B cell (primary cell): ENCODE measurements at regions not wholly inside any gene's neighbourhood (a gene's known extent, or its start where the extent isn't known, plus 50 kb on each side); places are given as distances from the start of the nearest gene placed in this dataset.

Experiments
- EZH2 ChIP-seq: IDR thresholded peaks from 2 replicates; pipeline ENCODE4 v1.6.1; 2012; ENCODE audit warnings: borderline replicate concordance, low read depth, mild to moderate bottlenecking, moderate library complexity, low read length; ENCODE audit not compliant: insufficient read depth, poor library complexity, severe bottlenecking
- TF ChIP-seq, protein P1 (sequence below): fragments of 200-600 bp; IDR thresholded peaks from one replicate; pipeline ENCODE4 v1.8.0; 2022; ENCODE audit warnings: antibody characterized with exemption, mild to moderate bottlenecking

DNA sequence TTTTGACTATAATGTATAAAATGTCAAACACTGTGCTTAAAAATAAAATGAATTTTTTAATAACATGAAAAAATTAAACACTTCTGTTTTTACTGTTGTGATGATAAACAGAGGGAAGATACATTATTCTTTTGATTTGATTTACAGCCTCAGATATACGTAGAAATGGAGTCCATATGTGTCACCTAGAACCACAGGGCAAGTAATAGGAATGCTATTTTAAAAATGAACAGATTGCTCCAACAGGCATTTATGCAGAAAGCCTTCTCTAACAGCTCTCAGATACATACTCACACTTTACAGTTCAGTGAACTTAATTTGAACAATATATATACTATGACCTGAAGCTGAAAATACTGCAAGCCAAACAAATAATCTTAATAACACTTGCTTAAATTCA lies 1551.0 kb downstream of the GRIK2 start:
- TF ChIP-seq, protein P1, sequence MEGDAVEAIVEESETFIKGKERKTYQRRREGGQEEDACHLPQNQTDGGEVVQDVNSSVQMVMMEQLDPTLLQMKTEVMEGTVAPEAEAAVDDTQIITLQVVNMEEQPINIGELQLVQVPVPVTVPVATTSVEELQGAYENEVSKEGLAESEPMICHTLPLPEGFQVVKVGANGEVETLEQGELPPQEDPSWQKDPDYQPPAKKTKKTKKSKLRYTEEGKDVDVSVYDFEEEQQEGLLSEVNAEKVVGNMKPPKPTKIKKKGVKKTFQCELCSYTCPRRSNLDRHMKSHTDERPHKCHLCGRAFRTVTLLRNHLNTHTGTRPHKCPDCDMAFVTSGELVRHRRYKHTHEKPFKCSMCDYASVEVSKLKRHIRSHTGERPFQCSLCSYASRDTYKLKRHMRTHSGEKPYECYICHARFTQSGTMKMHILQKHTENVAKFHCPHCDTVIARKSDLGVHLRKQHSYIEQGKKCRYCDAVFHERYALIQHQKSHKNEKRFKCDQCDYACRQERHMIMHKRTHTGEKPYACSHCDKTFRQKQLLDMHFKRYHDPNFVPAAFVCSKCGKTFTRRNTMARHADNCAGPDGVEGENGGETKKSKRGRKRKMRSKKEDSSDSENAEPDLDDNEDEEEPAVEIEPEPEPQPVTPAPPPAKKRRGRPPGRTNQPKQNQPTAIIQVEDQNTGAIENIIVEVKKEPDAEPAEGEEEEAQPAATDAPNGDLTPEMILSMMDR: no peak
- TF ChIP-seq EZH2: no peak
